ENCODE measurements at regions not wholly inside any gene's neighbourhood (a gene's known extent, or its start where the extent isn't known, plus 50 kb on each side); places are given as distances from the start of the nearest gene placed in this dataset.

GRCh38 chr3:113111011-113111707 is 100.2 kb upstream of the BOC start:
- Histone ChIP-seq H4K20me1 (ENCODE audit: control insufficient read depth, insufficient read depth, insufficient read length) (no peaks in the 10 kb centered on the region), H2BK20ac (ENCODE audit: low read depth, low read length, poor library complexity, severe bottlenecking) (no peak overlapping the region), H3K4ac (ENCODE audit: low read depth, low read length) (no peak overlapping the region), H3K79me2 (ENCODE audit: insufficient read depth, low read length) (no peaks in the 10 kb centered on the region), H3K27ac (ENCODE audit: insufficient read length, low read depth, low read length) (no peak overlapping the region), H3K56ac (ENCODE audit: insufficient read length, low read depth, low read length) (no peak overlapping the region), H4K5ac (ENCODE audit: insufficient read length, low read depth, low read length) (no peak overlapping the region), H4K8ac (replicated peaks; ENCODE audit: insufficient read length, low read depth, low read length) (no peak overlapping the region), H3T11ph (ENCODE audit: low read length) (no peak overlapping the region), H2AK5ac (ENCODE audit: insufficient read length, low read length) (no peak overlapping the region), H3K79me1 (ENCODE audit: insufficient read depth, low read depth, low read length, poor library complexity, severe bottlenecking) (no peaks in the 10 kb centered on the region), H2AFZ (ENCODE audit: low read length) (no peak overlapping the region), H4K91ac (ENCODE audit: insufficient read length, low read depth, low read length) (no peak overlapping the region), H2BK15ac (ENCODE audit: low read depth, low read length) (no peak overlapping the region), H3K27me3 (ENCODE audit: insufficient read depth, low read length) (no peaks in the 10 kb centered on the region), H3K9me3 (ENCODE audit: control insufficient read depth, low read depth, low read length) (no peaks in the 10 kb centered on the region), H2BK12ac (ENCODE audit: insufficient read length, low read depth, low read length) (no peak overlapping the region), H2BK120ac (ENCODE audit: low read depth, low read length, poor library complexity, severe bottlenecking) (no peak overlapping the region), H3K9ac (ENCODE audit: extremely low read depth, insufficient read length, low read length) (no peak overlapping the region), H3K23me2 (ENCODE audit: insufficient read length, low read depth, low read length, poor library complexity, severe bottlenecking) (no peaks in the 10 kb centered on the region), H3K4me1 (ENCODE audit: insufficient read depth, low read length) (no peaks in the 10 kb centered on the region; the same call in 1 of the 2 replicates), H3K18ac (ENCODE audit: insufficient read length, low read depth, low read length) (no peak overlapping the region), H3K23ac (ENCODE audit: insufficient read length, low read depth, low read length) (no peak overlapping the region), H3K14ac (ENCODE audit: insufficient read depth, low read length) (no peak overlapping the region), H2BK5ac (ENCODE audit: insufficient read length, low read length) (no peak overlapping the region), H3K4me2 (ENCODE audit: insufficient read depth, insufficient read length, low read length) (no peak overlapping the region)
- Mint-ChIP-seq H3K9me3 (no peaks in the 10 kb centered on the region), H3K36me3 (ENCODE audit: insufficient read depth in 1 of 3, low read depth in 3 of 3) (no peaks in the 10 kb centered on the region), H3K27me3 (ENCODE audit: low read depth) (no peaks in the 10 kb centered on the region; the same call in 1 of the 2 replicates), H3K4me1 (peaks cover 15 to 35% of the 10 kb centered on the region in 2 experiments), H3K4me3 (no peak overlapping the region), H3K27ac (no peak overlapping the region)
- DNase-seq, result no peak
- no CpG with 5 or more reads among the region's 5 CpGs for WGBS (ENCODE audit: extremely low coverage, insufficient read length, low lambda C conversion rate)
- TF ChIP-seq CTCF (conservative IDR thresholded peaks at IDR 0.05), result no peak
